IMR-90 (cell line): ENCODE measurements at regions not wholly inside any gene's neighbourhood (a gene's known extent, or its start where the extent isn't known, plus 50 kb on each side); places are given as distances from the start of the nearest gene placed in this dataset.

Experiments
- ATAC-seq: fragments of 200-7000 bp; cut with Tn5 transposase; 2 replicates; pipeline ENCODE4 v1.9.1; 2020; ENCODE audit warnings: low read depth, mild to moderate bottlenecking, moderate library complexity
- BruUV-seq: library from RNA; stranded (reverse); fragments of 400-500 nt; replicated peaks from 2 replicates; lab custom pipeline; 2021; lab: Mats Ljungman, UMichigan
- CTCF ChIA-PET: fragments of 300-600 bp; formaldehyde crosslinking; extraction: SDS; loops from one replicate; lab custom pipeline; 2021; ENCODE audit warnings: antibody characterized with exemption; lab: Yijun Ruan, JAX
- POLR2A ChIA-PET: fragments of 300-600 bp; sonication (Branson Sonifier 250); formaldehyde crosslinking; loops from one replicate; lab custom pipeline; 2022; ENCODE audit warnings: antibody characterized with exemption; ENCODE audit not compliant: unreplicated experiment; lab: Charles Lee
- DNase-seq: peaks from one replicate; pipeline ENCODE4 v3.0.0; 2013
- H2AFZ ChIP-seq: replicated peaks from 2 replicates; pipeline ENCODE3; 2013; ENCODE audit warnings: low read length, mild to moderate bottlenecking; ENCODE audit not compliant: poor library complexity
- H2AK5ac ChIP-seq: 2 replicates; pipeline ENCODE4 v1.6.1; 2013; ENCODE audit warnings: low read depth, low read length, inconsistent platforms
- H2AK9ac ChIP-seq: replicated peaks from 2 replicates; pipeline ENCODE3; 2013; ENCODE audit warnings: mild to moderate bottlenecking, low read depth, low read length, moderate library complexity; ENCODE audit not compliant: poor library complexity
- H2BK120ac ChIP-seq: 2 replicates; pipeline ENCODE4 v1.6.1; 2013; ENCODE audit warnings: low read depth, low read length, inconsistent platforms
- H2BK15ac ChIP-seq: 3 replicates; pipeline ENCODE4 v1.6.1; 2013; ENCODE audit warnings: low read depth, low read length, inconsistent platforms
- H2BK20ac ChIP-seq: 2 replicates; pipeline ENCODE4 v1.6.1; 2013; ENCODE audit warnings: low read depth, mild to moderate bottlenecking, inconsistent platforms, low read length, moderate library complexity
- H2BK5ac ChIP-seq: 2 replicates; pipeline ENCODE4 v1.6.1; 2013; ENCODE audit warnings: mild to moderate bottlenecking, low read depth, low read length, inconsistent platforms; ENCODE audit not compliant: poor library complexity, severe bottlenecking
- H3K14ac ChIP-seq: replicated peaks from 2 replicates; pipeline ENCODE4 v1.6.1; 2013; ENCODE audit warnings: low read depth, low read length, inconsistent platforms
- H3K18ac ChIP-seq: 2 replicates; pipeline ENCODE4 v1.6.1; 2013; ENCODE audit warnings: low read depth, low read length, control low read depth
- H3K23ac ChIP-seq: 2 replicates; pipeline ENCODE4 v1.6.1; 2013; ENCODE audit warnings: low read depth, low read length, inconsistent platforms
- H3K27ac ChIP-seq: 2 replicates; pipeline ENCODE4 v1.5.1; 2013; ENCODE audit warnings: mild to moderate bottlenecking, control low read depth, low read length; ENCODE audit not compliant: insufficient read depth
- H3K27me3 ChIP-seq: 2 replicates; pipeline ENCODE4 v1.6.1; 2013; ENCODE audit warnings: low read length; ENCODE audit not compliant: control insufficient read depth, insufficient read depth
- H3K36me3 ChIP-seq: 2 replicates; pipeline ENCODE4 v1.6.1; 2013; ENCODE audit warnings: low read length, mixed read lengths; ENCODE audit not compliant: control insufficient read depth, insufficient read depth
- H3K4ac ChIP-seq: 2 replicates; pipeline ENCODE4 v1.6.1; 2013; ENCODE audit warnings: low read depth, low read length, inconsistent platforms
- H3K4me1 ChIP-seq: 2 replicates; pipeline ENCODE4 v1.6.1; 2013; ENCODE audit warnings: low read length, mixed read lengths; ENCODE audit not compliant: control insufficient read depth, insufficient read depth
- H3K4me2 ChIP-seq: 2 replicates; pipeline ENCODE4 v1.6.1; 2013; ENCODE audit warnings: low read depth, mild to moderate bottlenecking, control low read depth, low read length, moderate library complexity
- H3K4me3 ChIP-seq: 2 replicates; pipeline ENCODE4 v1.5.1; 2013; ENCODE audit warnings: low read depth, mild to moderate bottlenecking, control low read depth, low read length, moderate library complexity; ENCODE audit not compliant: insufficient read depth
- H3K56ac ChIP-seq: 2 replicates; pipeline ENCODE4 v1.6.1; 2013; ENCODE audit warnings: low read length, inconsistent platforms; ENCODE audit not compliant: insufficient read depth; ENCODE audit errors: extremely low read depth
- H3K79me1 ChIP-seq, 2 experiments: 2 replicates each; pipeline ENCODE4 v1.6.1; 2013; ENCODE audit warnings: low read length in 2 of 2, inconsistent platforms in 1 of 2, low read depth in 1 of 2
- H3K9ac ChIP-seq: 2 replicates; pipeline ENCODE4 v1.6.1; 2013; ENCODE audit warnings: low read depth, low read length, control low read depth
- H3K9me1 ChIP-seq: 2 replicates; pipeline ENCODE4 v1.6.1; 2013; ENCODE audit warnings: low read length, inconsistent platforms; ENCODE audit not compliant: insufficient read depth
- H3K9me3 ChIP-seq: 2 replicates; pipeline ENCODE4 v1.6.1; 2013; ENCODE audit warnings: low read length; ENCODE audit not compliant: control insufficient read depth, insufficient read depth
- H4K20me1 ChIP-seq: 2 replicates; pipeline ENCODE4 v1.6.1; 2013; ENCODE audit warnings: low read length, inconsistent platforms; ENCODE audit not compliant: insufficient read depth
- H4K5ac ChIP-seq: 2 replicates; pipeline ENCODE4 v1.6.1; 2013; ENCODE audit warnings: mild to moderate bottlenecking, low read depth, low read length, control low read depth
- H4K8ac ChIP-seq, 2 experiments: 2 replicates each; pipeline ENCODE4 v1.6.1; 2013; ENCODE audit warnings: low read depth in 2 of 2, low read length in 2 of 2, control low read depth in 1 of 2, inconsistent platforms in 1 of 2
- H4K91ac ChIP-seq: 2 replicates; pipeline ENCODE4 v1.6.1; 2013; ENCODE audit warnings: low read depth, low read length, inconsistent platforms; ENCODE audit not compliant: insufficient read depth
- MAFK ChIP-seq: IDR thresholded peaks from 2 replicates; pipeline ENCODE4 v1.6.1; 2012; ENCODE audit warnings: low read depth, low read length, improper control_type of control experiment
- NFE2L2 ChIP-seq: fragments of 150-350 bp; IDR thresholded peaks from 2 replicates; pipeline ENCODE4 v1.6.1; 2016; ENCODE audit warnings: low read depth, mild to moderate bottlenecking, low read length
- RCOR1 ChIP-seq: IDR thresholded peaks from 2 replicates; pipeline ENCODE4 v1.6.1; 2012; ENCODE audit warnings: mild to moderate bottlenecking, low read length, improper control_type of control experiment; ENCODE audit not compliant: insufficient replicate concordance
- WGBS, 2 experiments: methylation state at CpG; one replicate each; pipeline versions ENCODE4 v1.1.5 to v1.1.7; 2013; ENCODE audit warnings: missing lambda C conversion rate in 2 of 2; ENCODE audit not compliant: insufficient read length in 1 of 2; ENCODE audit errors: extremely low coverage in 2 of 2; 5-methylcytosine and 5-hydroxymethylcytosine counted together
- dilution Hi-C: fragments of 300-500 bp; cut with HindIII; formaldehyde crosslinking; loops from one replicate; pipeline ENCODE4 v1.14.3; 2018; ENCODE audit warnings: low sequenced_read_pairs; ENCODE audit not compliant: unreplicated experiment
- in situ Hi-C: fragments of 300-500 bp; cut with MboI; formaldehyde crosslinking; loops from 3 replicates; pipeline ENCODE4 v1.14.3; 2019; ENCODE audit warnings: low sequenced_read_pairs, inconsistent platforms, mixed read lengths
- intact Hi-C: fragments of 100-400 bp; cut with micrococcal nuclease; formaldehyde crosslinking; loops from 2 replicates; pipeline ENCODE4 v1.10.0; 2022

GRCh38 chr2:53200072-53200471, 567.5 kb upstream of the CHAC2 start:
- Histone ChIP-seq H3K27ac (no peak overlapping the region), H3K9me3 (no peaks in the 10 kb centered on the region), H3K4me1 (no peaks in the 10 kb centered on the region), H3K18ac (no peak overlapping the region), H3K4me3 (no peak overlapping the region), H3K9ac (no peak overlapping the region), H3K4me2 (no peak overlapping the region), H3K23ac (no peak overlapping the region), H2AK9ac (no peak overlapping the region), H4K91ac (no peak overlapping the region), H3K4ac (no peak overlapping the region), H3K9me1 (no peaks in the 10 kb centered on the region), H2AK5ac (no peak overlapping the region), H3K79me1 (no peaks in the 10 kb centered on the region), H3K56ac (no peak overlapping the region), H3K36me3 (no peaks in the 10 kb centered on the region), H3K14ac (no peak overlapping the region), H2AFZ (no peak overlapping the region), H4K8ac (no peak overlapping the region), H2BK120ac (no peak overlapping the region), H4K20me1 (no peaks in the 10 kb centered on the region), H2BK5ac (no peak overlapping the region), H3K27me3 (no peaks in the 10 kb centered on the region), H2BK20ac (no peak overlapping the region), H2BK15ac (no peak overlapping the region), H4K5ac (no peak overlapping the region)
- WGBS, 2 experiments: no CpG with 5 or more reads among the region's 3 CpGs
- dilution Hi-C loops: no loop called here
- no TSS peak for BruUV-seq
- POLR2A ChIA-PET: no interaction called here
- ATAC-seq (no peak), DNase-seq (no peak)
- TF ChIP-seq MAFK (0 out of 2 replicates have a peak, but pooled peaks have one; percentile 53), NFE2L2 (no peak), RCOR1 (no peak)
- intact Hi-C loops: loop anchor here (5.0 kb wide), 3 partner anchors 158 to 1053 kb away; no protein-coding TSS in a partner anchor
- CTCF ChIA-PET: no interaction called here
- in situ Hi-C loops: no loop called here
